ENCODE measurements at regions not wholly inside any gene's neighbourhood (a gene's known extent, or its start where the extent isn't known, plus 50 kb on each side); places are given as distances from the start of the nearest gene placed in this dataset.

GRCh38 chr12:74235342-74235741, 302.3 kb upstream of the ATXN7L3B start:
- no peak for ATAC-seq (ENCODE audit: poor library complexity)
- Histone ChIP-seq H3K27me3 (ENCODE audit: control insufficient read depth in 1 of 2, insufficient read depth in 2 of 2, low read length in 2 of 2) (no peaks in the 10 kb centered on the region), H3K4me1 (ENCODE audit: insufficient read depth, low read length) (no peaks in the 10 kb centered on the region), H3K9me3 (ENCODE audit: control insufficient read depth in 1 of 2, insufficient read depth in 1 of 2, low read length in 2 of 2) (no peaks in the 10 kb centered on the region), H3K4me3 (ENCODE audit: low read length) (no peak overlapping the region), H3K27ac (ENCODE audit: low read depth in 1 of 2, low read length in 2 of 2) (no peak overlapping the region), H3K36me3 (ENCODE audit: insufficient read depth, low read length) (no peaks in the 10 kb centered on the region)
- Mint-ChIP-seq H3K36me3 (ENCODE audit: low read depth) (no peaks in the 10 kb centered on the region), H3K4me3 (no peak overlapping the region), H3K27ac (no peak overlapping the region), H3K4me1 (ENCODE audit: low read depth) (no peaks in the 10 kb centered on the region), H3K9me3 (peaks cover 20% of the 10 kb centered on the region), H3K27me3 (no peaks in the 10 kb centered on the region)
- ChIA-PET POLR2A (no interaction called here), CTCF (no interaction called here)
- intact Hi-C loops (cut with DNase I, micrococcal nuclease), result no loop called here
- no peak for DNase-seq
- no peak for TF ChIP-seq CTCF (IDR thresholded peaks at IDR 0.05)

DNA sequence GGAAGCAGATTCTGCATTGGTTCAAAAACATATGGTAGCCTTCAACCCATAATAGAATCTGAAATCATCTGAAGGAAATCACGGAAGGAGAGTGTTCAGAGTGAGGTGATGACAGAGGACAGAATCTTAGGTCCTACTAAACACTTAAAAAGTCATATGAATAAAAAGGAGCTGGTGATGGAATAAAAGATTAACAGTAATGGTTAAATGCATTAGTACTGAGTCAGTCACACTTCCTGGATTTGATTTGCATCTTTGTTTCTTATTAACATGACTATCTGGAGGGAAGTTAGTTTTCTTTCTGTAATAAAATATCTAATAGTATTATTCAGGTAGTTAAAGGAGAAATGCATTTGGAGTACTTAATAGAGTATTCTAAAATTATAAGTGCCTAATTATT, 296.3 kb upstream of the ATXN7L3B start:
- ChIA-PET CTCF (no interaction called here), POLR2A (no interaction called here)
- H3K9me3 ChIP-seq (ENCODE audit: control insufficient read depth in 1 of 2, insufficient read depth in 1 of 2, low read length in 2 of 2), result no peaks in the 10 kb centered on the region
- H3K4me1 ChIP-seq (ENCODE audit: insufficient read depth, low read length), result no peaks in the 10 kb centered on the region
- Mint-ChIP-seq H3K36me3 (ENCODE audit: low read depth) (no peaks in the 10 kb centered on the region), H3K4me1 (ENCODE audit: low read depth) (no peaks in the 10 kb centered on the region), H3K4me3 (no peak overlapping the region), H3K27ac (no peak overlapping the region), H3K9me3 (peaks cover 22% of the 10 kb centered on the region), H3K27me3 (no peaks in the 10 kb centered on the region)
- H3K36me3 ChIP-seq (ENCODE audit: insufficient read depth, low read length), result no peaks in the 10 kb centered on the region
- TF ChIP-seq CTCF (IDR thresholded peaks at IDR 0.05), result no peak
- H3K27me3 ChIP-seq (ENCODE audit: control insufficient read depth in 1 of 2, insufficient read depth in 2 of 2, low read length in 2 of 2), result no peaks in the 10 kb centered on the region
- DNase-seq (no peak), ATAC-seq (ENCODE audit: poor library complexity) (no peak)
- H3K27ac ChIP-seq (ENCODE audit: low read depth in 1 of 2, low read length in 2 of 2), result no peak overlapping the region
- intact Hi-C loops (cut with DNase I, micrococcal nuclease), result no loop called here
- no peak overlapping the region for H3K4me3 ChIP-seq (ENCODE audit: low read length)

GRCh38 chr12:74242088-74242487, 295.5 kb upstream of the ATXN7L3B start:
- peaks cover 22% of the 10 kb centered on the region for H3K9me3 Mint-ChIP-seq
- no peaks in the 10 kb centered on the region for H3K4me1 ChIP-seq (ENCODE audit: insufficient read depth, low read length)
- ChIA-PET CTCF (no interaction called here), POLR2A (no interaction called here)
- H3K4me3 Mint-ChIP-seq, result no peak overlapping the region
- ATAC-seq (ENCODE audit: poor library complexity) (no peak), DNase-seq (no peak)
- no peaks in the 10 kb centered on the region for H3K36me3 Mint-ChIP-seq (ENCODE audit: low read depth)
- intact Hi-C loops (cut with DNase I, micrococcal nuclease), result no loop called here
- no peaks in the 10 kb centered on the region for H3K27me3 Mint-ChIP-seq
- H3K27ac Mint-ChIP-seq, result no peak overlapping the region
- H3K4me1 Mint-ChIP-seq (ENCODE audit: low read depth), result no peaks in the 10 kb centered on the region
- no peaks in the 10 kb centered on the region for H3K27me3 ChIP-seq (ENCODE audit: control insufficient read depth in 1 of 2, insufficient read depth in 2 of 2, low read length in 2 of 2)
- no peak for TF ChIP-seq CTCF (IDR thresholded peaks at IDR 0.05)
- no peaks in the 10 kb centered on the region for H3K9me3 ChIP-seq (ENCODE audit: control insufficient read depth in 1 of 2, insufficient read depth in 1 of 2, low read length in 2 of 2)
- H3K4me3 ChIP-seq (ENCODE audit: low read length), result no peak overlapping the region
- H3K27ac ChIP-seq (ENCODE audit: low read depth in 1 of 2, low read length in 2 of 2), result no peak overlapping the region
- H3K36me3 ChIP-seq (ENCODE audit: insufficient read depth, low read length), result no peaks in the 10 kb centered on the region
